IMR-90 (cell line): ENCODE measurements at regions not wholly inside any gene's neighbourhood (a gene's known extent, or its start where the extent isn't known, plus 50 kb on each side); places are given as distances from the start of the nearest gene placed in this dataset.

Experiments
- ATAC-seq: fragments of 200-7000 bp; cut with Tn5 transposase; 2 replicates; pipeline ENCODE4 v1.9.1; 2020; ENCODE audit warnings: low read depth, mild to moderate bottlenecking, moderate library complexity
- BruUV-seq: library from RNA; stranded (reverse); fragments of 400-500 nt; replicated peaks from 2 replicates; lab custom pipeline; 2021; lab: Mats Ljungman, UMichigan
- CTCF ChIA-PET: fragments of 300-600 bp; formaldehyde crosslinking; extraction: SDS; loops from one replicate; lab custom pipeline; 2021; ENCODE audit warnings: antibody characterized with exemption; lab: Yijun Ruan, JAX
- POLR2A ChIA-PET: fragments of 300-600 bp; sonication (Branson Sonifier 250); formaldehyde crosslinking; loops from one replicate; lab custom pipeline; 2022; ENCODE audit warnings: antibody characterized with exemption; ENCODE audit not compliant: unreplicated experiment; lab: Charles Lee
- DNase-seq: peaks from one replicate; pipeline ENCODE4 v3.0.0; 2013
- H2AFZ ChIP-seq: replicated peaks from 2 replicates; pipeline ENCODE3; 2013; ENCODE audit warnings: low read length, mild to moderate bottlenecking; ENCODE audit not compliant: poor library complexity
- H2AK5ac ChIP-seq: 2 replicates; pipeline ENCODE4 v1.6.1; 2013; ENCODE audit warnings: low read depth, low read length, inconsistent platforms
- H2AK9ac ChIP-seq: replicated peaks from 2 replicates; pipeline ENCODE3; 2013; ENCODE audit warnings: mild to moderate bottlenecking, low read depth, low read length, moderate library complexity; ENCODE audit not compliant: poor library complexity
- H2BK120ac ChIP-seq: 2 replicates; pipeline ENCODE4 v1.6.1; 2013; ENCODE audit warnings: low read depth, low read length, inconsistent platforms
- H2BK15ac ChIP-seq: 3 replicates; pipeline ENCODE4 v1.6.1; 2013; ENCODE audit warnings: low read depth, low read length, inconsistent platforms
- H2BK20ac ChIP-seq: 2 replicates; pipeline ENCODE4 v1.6.1; 2013; ENCODE audit warnings: low read depth, mild to moderate bottlenecking, inconsistent platforms, low read length, moderate library complexity
- H2BK5ac ChIP-seq: 2 replicates; pipeline ENCODE4 v1.6.1; 2013; ENCODE audit warnings: mild to moderate bottlenecking, low read depth, low read length, inconsistent platforms; ENCODE audit not compliant: poor library complexity, severe bottlenecking
- H3K14ac ChIP-seq: replicated peaks from 2 replicates; pipeline ENCODE4 v1.6.1; 2013; ENCODE audit warnings: low read depth, low read length, inconsistent platforms
- H3K18ac ChIP-seq: 2 replicates; pipeline ENCODE4 v1.6.1; 2013; ENCODE audit warnings: low read depth, low read length, control low read depth
- H3K23ac ChIP-seq: 2 replicates; pipeline ENCODE4 v1.6.1; 2013; ENCODE audit warnings: low read depth, low read length, inconsistent platforms
- H3K27ac ChIP-seq: 2 replicates; pipeline ENCODE4 v1.5.1; 2013; ENCODE audit warnings: mild to moderate bottlenecking, control low read depth, low read length; ENCODE audit not compliant: insufficient read depth
- H3K27me3 ChIP-seq: 2 replicates; pipeline ENCODE4 v1.6.1; 2013; ENCODE audit warnings: low read length; ENCODE audit not compliant: control insufficient read depth, insufficient read depth
- H3K36me3 ChIP-seq: 2 replicates; pipeline ENCODE4 v1.6.1; 2013; ENCODE audit warnings: low read length, mixed read lengths; ENCODE audit not compliant: control insufficient read depth, insufficient read depth
- H3K4ac ChIP-seq: 2 replicates; pipeline ENCODE4 v1.6.1; 2013; ENCODE audit warnings: low read depth, low read length, inconsistent platforms
- H3K4me1 ChIP-seq: 2 replicates; pipeline ENCODE4 v1.6.1; 2013; ENCODE audit warnings: low read length, mixed read lengths; ENCODE audit not compliant: control insufficient read depth, insufficient read depth
- H3K4me2 ChIP-seq: 2 replicates; pipeline ENCODE4 v1.6.1; 2013; ENCODE audit warnings: low read depth, mild to moderate bottlenecking, control low read depth, low read length, moderate library complexity
- H3K4me3 ChIP-seq: 2 replicates; pipeline ENCODE4 v1.5.1; 2013; ENCODE audit warnings: low read depth, mild to moderate bottlenecking, control low read depth, low read length, moderate library complexity; ENCODE audit not compliant: insufficient read depth
- H3K56ac ChIP-seq: 2 replicates; pipeline ENCODE4 v1.6.1; 2013; ENCODE audit warnings: low read length, inconsistent platforms; ENCODE audit not compliant: insufficient read depth; ENCODE audit errors: extremely low read depth
- H3K79me1 ChIP-seq, 2 experiments: 2 replicates each; pipeline ENCODE4 v1.6.1; 2013; ENCODE audit warnings: low read length in 2 of 2, inconsistent platforms in 1 of 2, low read depth in 1 of 2
- H3K9ac ChIP-seq: 2 replicates; pipeline ENCODE4 v1.6.1; 2013; ENCODE audit warnings: low read depth, low read length, control low read depth
- H3K9me1 ChIP-seq: 2 replicates; pipeline ENCODE4 v1.6.1; 2013; ENCODE audit warnings: low read length, inconsistent platforms; ENCODE audit not compliant: insufficient read depth
- H3K9me3 ChIP-seq: 2 replicates; pipeline ENCODE4 v1.6.1; 2013; ENCODE audit warnings: low read length; ENCODE audit not compliant: control insufficient read depth, insufficient read depth
- H4K20me1 ChIP-seq: 2 replicates; pipeline ENCODE4 v1.6.1; 2013; ENCODE audit warnings: low read length, inconsistent platforms; ENCODE audit not compliant: insufficient read depth
- H4K5ac ChIP-seq: 2 replicates; pipeline ENCODE4 v1.6.1; 2013; ENCODE audit warnings: mild to moderate bottlenecking, low read depth, low read length, control low read depth
- H4K8ac ChIP-seq, 2 experiments: 2 replicates each; pipeline ENCODE4 v1.6.1; 2013; ENCODE audit warnings: low read depth in 2 of 2, low read length in 2 of 2, control low read depth in 1 of 2, inconsistent platforms in 1 of 2
- H4K91ac ChIP-seq: 2 replicates; pipeline ENCODE4 v1.6.1; 2013; ENCODE audit warnings: low read depth, low read length, inconsistent platforms; ENCODE audit not compliant: insufficient read depth
- CHD1 ChIP-seq: IDR thresholded peaks from 2 replicates; pipeline ENCODE4 v1.6.1; 2012; ENCODE audit warnings: low read depth, low read length, improper control_type of control experiment
- MAZ ChIP-seq: IDR thresholded peaks from 2 replicates; pipeline ENCODE4 v1.6.1; 2012; ENCODE audit warnings: low read depth, mild to moderate bottlenecking, low read length, improper control_type of control experiment, moderate library complexity, borderline replicate concordance
- USF2 ChIP-seq: fragments of 150-350 bp; IDR thresholded peaks from 2 replicates; pipeline ENCODE4 v1.6.1; 2017; ENCODE audit warnings: mild to moderate bottlenecking, antibody characterized with exemption, low read length, low read depth
- WGBS, 2 experiments: methylation state at CpG; one replicate each; pipeline versions ENCODE4 v1.1.5 to v1.1.7; 2013; ENCODE audit warnings: missing lambda C conversion rate in 2 of 2; ENCODE audit not compliant: insufficient read length in 1 of 2; ENCODE audit errors: extremely low coverage in 2 of 2; 5-methylcytosine and 5-hydroxymethylcytosine counted together
- dilution Hi-C: fragments of 300-500 bp; cut with HindIII; formaldehyde crosslinking; loops from one replicate; pipeline ENCODE4 v1.14.3; 2018; ENCODE audit warnings: low sequenced_read_pairs; ENCODE audit not compliant: unreplicated experiment
- in situ Hi-C: fragments of 300-500 bp; cut with MboI; formaldehyde crosslinking; loops from 3 replicates; pipeline ENCODE4 v1.14.3; 2019; ENCODE audit warnings: low sequenced_read_pairs, inconsistent platforms, mixed read lengths
- intact Hi-C: fragments of 100-400 bp; cut with micrococcal nuclease; formaldehyde crosslinking; loops from 2 replicates; pipeline ENCODE4 v1.10.0; 2022

- dilution Hi-C loops (no loop called here), intact Hi-C loops (no loop called here), in situ Hi-C loops (no loop called here)
- Histone ChIP-seq H2BK5ac (no peak overlapping the region), H4K8ac (no peak overlapping the region), H3K14ac (no peak overlapping the region), H3K4me3 (no peak overlapping the region), H2AK9ac (no peak overlapping the region), H2BK20ac (no peak overlapping the region), H3K9ac (no peak overlapping the region), H3K9me1 (no peaks in the 10 kb centered on the region), H3K27ac (no peak overlapping the region), H2AFZ (no peak overlapping the region), H3K4ac (no peak overlapping the region), H2AK5ac (no peak overlapping the region), H3K18ac (no peak overlapping the region), H2BK15ac (no peak overlapping the region), H4K91ac (no peak overlapping the region), H3K56ac (no peak overlapping the region), H2BK120ac (no peak overlapping the region), H3K23ac (no peak overlapping the region), H3K9me3 (peaks cover 14% of the 10 kb centered on the region), H3K4me1 (no peaks in the 10 kb centered on the region), H4K5ac (no peak overlapping the region), H3K4me2 (no peak overlapping the region), H3K79me1 (no peaks in the 10 kb centered on the region), H4K20me1 (no peaks in the 10 kb centered on the region), H3K27me3 (no peaks in the 10 kb centered on the region), H3K36me3 (no peaks in the 10 kb centered on the region)
- no peak for ATAC-seq
- no peak for DNase-seq
- ChIA-PET POLR2A (no interaction called here), CTCF (no interaction called here)
- no peak for TF ChIP-seq CHD1
- no peak for TF ChIP-seq MAZ
- no peak for TF ChIP-seq USF2
- WGBS, 2 experiments, result no CpG with 5 or more reads among the region's 3 CpGs
- BruUV-seq, result no TSS peak
Measured at GRCh38 chr2:104004821-104005220, 849.1 kb upstream of the POU3F3 start.
